ENCODE measurements at regions not wholly inside any gene's neighbourhood (a gene's known extent, or its start where the extent isn't known, plus 50 kb on each side); places are given as distances from the start of the nearest gene placed in this dataset.
A peak's percentile ranks its signal among the peaks of the same experiment; 100 is the strongest.

DNA sequence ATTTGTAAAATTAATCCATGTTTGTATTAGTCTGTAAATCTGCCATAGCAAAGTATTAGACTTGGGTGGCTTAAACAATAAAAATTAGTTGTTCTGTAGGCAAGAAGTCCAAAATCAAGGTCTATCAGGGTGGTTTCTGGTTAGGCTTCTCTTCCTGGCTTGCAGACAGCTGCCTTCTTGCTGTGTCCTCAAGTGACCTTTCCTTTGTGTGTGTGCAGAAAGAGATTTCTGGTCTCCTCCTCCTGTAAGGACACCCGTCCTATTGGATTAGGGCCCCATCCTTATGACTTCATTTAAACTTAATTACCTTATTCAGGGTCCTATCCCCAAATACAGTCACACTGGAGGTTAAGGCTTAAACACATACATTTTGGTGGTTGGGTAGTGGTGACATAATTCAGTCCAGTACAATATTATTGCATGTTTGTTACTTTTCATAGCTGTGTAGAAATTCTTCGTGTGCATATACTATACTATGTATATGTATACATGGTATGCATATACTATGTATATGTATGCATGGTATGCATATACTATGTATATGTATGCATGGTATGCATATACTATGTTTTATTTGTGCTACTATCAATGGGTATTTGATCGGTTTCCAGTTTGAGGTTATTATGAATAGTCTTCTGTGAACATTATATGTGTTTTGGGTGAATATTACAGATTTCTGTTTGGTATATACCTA is 57.9 kb upstream of the RNU6-1 start:
- Mint-ChIP-seq H3K9me3 (peaks cover 3 to 12% (median 6%) of the 10 kb centered on the region in 7 donors), H3K36me3 (no peaks in the 10 kb centered on the region), H3K4me3 (no peak overlapping the region), H3K27ac (no peak overlapping the region), H3K27me3 (ENCODE audit: low read depth in 3 of 3) (peaks cover 0 to 3% (median 0%) of the 10 kb centered on the region in 3 donors), H3K4me1 (peaks cover 4% of the 10 kb centered on the region)
- Histone ChIP-seq H3K27me3 (ENCODE audit: control insufficient read depth in 2 of 2, insufficient read depth in 2 of 2, low read length in 2 of 2) (no peaks in the 10 kb centered on the region), H3K4me1 (ENCODE audit: control insufficient read depth in 1 of 2, insufficient read depth in 2 of 2, low read length in 2 of 2) (peaks cover 0 to 6% of the 10 kb centered on the region in 2 donors), H3K9me3 (replicated peaks in 1 of 2; ENCODE audit: control insufficient read depth in 1 of 2, insufficient read depth in 1 of 2, low read length in 2 of 2) (peaks cover 0 to 13% of the 10 kb centered on the region in 2 donors), H3K4me2 (replicated peaks; ENCODE audit: extremely low read depth, low read length, poor library complexity, severe bottlenecking) (no peak overlapping the region), H3K79me2 (ENCODE audit: insufficient read depth, low read length) (no peaks in the 10 kb centered on the region), H2AFZ (ENCODE audit: insufficient read depth, low read depth, low read length, poor library complexity, severe bottlenecking) (no peak overlapping the region), H3K36me3 (replicated peaks in 1 of 2; ENCODE audit: control insufficient read depth in 1 of 2, insufficient read depth in 2 of 2, low read length in 2 of 2) (no peaks in the 10 kb centered on the region), H3K4me3 (replicated peaks in 1 of 3; ENCODE audit: low read depth in 2 of 3, low read length in 3 of 3) (no peak overlapping the region), H4K20me1 (ENCODE audit: insufficient read depth, low read length) (no peaks in the 10 kb centered on the region), H3K27ac (ENCODE audit: low read depth in 1 of 2, low read length in 2 of 2) (no peak overlapping the region), H3K9ac (ENCODE audit: insufficient read depth, low read length, poor library complexity, severe bottlenecking) (no peak overlapping the region)
- no peak for DNase-seq
- intact Hi-C loops (cut with micrococcal nuclease) = no loop called here
- TF ChIP-seq, protein P1, sequence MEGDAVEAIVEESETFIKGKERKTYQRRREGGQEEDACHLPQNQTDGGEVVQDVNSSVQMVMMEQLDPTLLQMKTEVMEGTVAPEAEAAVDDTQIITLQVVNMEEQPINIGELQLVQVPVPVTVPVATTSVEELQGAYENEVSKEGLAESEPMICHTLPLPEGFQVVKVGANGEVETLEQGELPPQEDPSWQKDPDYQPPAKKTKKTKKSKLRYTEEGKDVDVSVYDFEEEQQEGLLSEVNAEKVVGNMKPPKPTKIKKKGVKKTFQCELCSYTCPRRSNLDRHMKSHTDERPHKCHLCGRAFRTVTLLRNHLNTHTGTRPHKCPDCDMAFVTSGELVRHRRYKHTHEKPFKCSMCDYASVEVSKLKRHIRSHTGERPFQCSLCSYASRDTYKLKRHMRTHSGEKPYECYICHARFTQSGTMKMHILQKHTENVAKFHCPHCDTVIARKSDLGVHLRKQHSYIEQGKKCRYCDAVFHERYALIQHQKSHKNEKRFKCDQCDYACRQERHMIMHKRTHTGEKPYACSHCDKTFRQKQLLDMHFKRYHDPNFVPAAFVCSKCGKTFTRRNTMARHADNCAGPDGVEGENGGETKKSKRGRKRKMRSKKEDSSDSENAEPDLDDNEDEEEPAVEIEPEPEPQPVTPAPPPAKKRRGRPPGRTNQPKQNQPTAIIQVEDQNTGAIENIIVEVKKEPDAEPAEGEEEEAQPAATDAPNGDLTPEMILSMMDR (IDR thresholded peaks at IDR 0.05) = no peak
- no CpG with 5 or more reads among the region's 3 CpGs for WGBS (ENCODE audit: insufficient coverage)

DNA sequence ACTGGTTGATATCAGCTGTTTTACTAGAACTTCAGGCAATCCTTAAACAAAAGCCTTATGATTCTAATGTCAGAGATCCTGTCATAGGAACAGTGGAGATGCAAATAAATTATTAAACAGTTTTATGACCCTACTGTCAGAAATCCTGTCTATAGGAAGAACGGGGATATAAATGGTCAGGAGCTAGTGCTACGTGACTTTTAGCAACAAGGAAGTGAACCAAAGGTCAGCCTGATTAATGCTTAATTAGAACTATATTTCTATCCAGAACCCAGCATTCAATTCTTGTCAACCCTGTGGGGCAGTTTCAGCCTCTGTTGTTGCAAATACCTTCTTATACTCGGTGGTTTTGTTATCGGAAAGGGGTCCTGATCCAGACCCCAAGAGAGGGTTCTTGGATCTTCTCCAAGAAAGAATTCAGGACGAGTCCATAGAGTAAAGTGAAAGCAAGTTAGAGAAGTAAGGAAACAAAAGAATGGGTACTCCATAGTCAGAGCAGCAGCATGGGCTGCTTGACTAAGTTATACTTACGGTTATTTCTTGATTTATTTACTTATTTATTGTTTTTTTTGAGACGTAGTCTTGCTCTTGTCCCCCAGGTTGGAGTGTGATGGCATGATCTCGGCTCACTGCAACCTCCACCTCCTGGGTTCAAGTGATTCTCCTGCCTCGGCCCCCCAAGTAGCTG is 59.9 kb upstream of the RNU6-1 start:
- no peaks in the 10 kb centered on the region for H4K20me1 ChIP-seq (ENCODE audit: insufficient read depth, low read length)
- H3K9ac ChIP-seq (ENCODE audit: insufficient read depth, low read length, poor library complexity, severe bottlenecking) = no peak overlapping the region
- H3K36me3 Mint-ChIP-seq = no peaks in the 10 kb centered on the region
- no peaks in the 10 kb centered on the region for H3K27me3 ChIP-seq (ENCODE audit: control insufficient read depth in 2 of 2, insufficient read depth in 2 of 2, low read length in 2 of 2)
- H3K4me1 ChIP-seq (ENCODE audit: control insufficient read depth in 1 of 2, insufficient read depth in 2 of 2, low read length in 2 of 2) = no peaks in the 10 kb centered on the region
- no peaks in the 10 kb centered on the region for H3K36me3 ChIP-seq (replicated peaks in 1 of 2; ENCODE audit: control insufficient read depth in 1 of 2, insufficient read depth in 2 of 2, low read length in 2 of 2)
- H3K4me1 Mint-ChIP-seq = no peaks in the 10 kb centered on the region
- DNase-seq = no peak
- H3K27me3 Mint-ChIP-seq (ENCODE audit: low read depth in 3 of 3) = peaks cover 0 to 3% (median 2%) of the 10 kb centered on the region in 3 donors
- peaks cover 2 to 9% (median 6%) of the 10 kb centered on the region in 7 donors for H3K9me3 Mint-ChIP-seq
- peaks cover 0 to 9% of the 10 kb centered on the region in 2 donors for H3K9me3 ChIP-seq (replicated peaks in 1 of 2; ENCODE audit: control insufficient read depth in 1 of 2, insufficient read depth in 1 of 2, low read length in 2 of 2)
- peak overlapping the region in 1 of 7 donors; percentile 53 for H3K27ac Mint-ChIP-seq
- H3K4me3 Mint-ChIP-seq = no peak overlapping the region
- intact Hi-C loops (cut with micrococcal nuclease) = no loop called here
- WGBS (ENCODE audit: insufficient coverage) = 25% methylated on average over 1 of the region's 9 CpGs
- TF ChIP-seq, protein P1 (IDR thresholded peaks at IDR 0.05) = no peak
- no peak overlapping the region for H3K4me2 ChIP-seq (replicated peaks; ENCODE audit: extremely low read depth, low read length, poor library complexity, severe bottlenecking)
- H3K4me3 ChIP-seq (replicated peaks in 1 of 3; ENCODE audit: low read depth in 2 of 3, low read length in 3 of 3) = no peak overlapping the region
- H3K27ac ChIP-seq (ENCODE audit: low read depth in 1 of 2, low read length in 2 of 2) = no peak overlapping the region
- H3K79me2 ChIP-seq (ENCODE audit: insufficient read depth, low read length) = no peaks in the 10 kb centered on the region
- H2AFZ ChIP-seq (ENCODE audit: insufficient read depth, low read depth, low read length, poor library complexity, severe bottlenecking) = no peak overlapping the region
